ENCODE measurements at regions not wholly inside any gene's neighbourhood (a gene's known extent, or its start where the extent isn't known, plus 50 kb on each side); places are given as distances from the start of the nearest gene placed in this dataset.

- Histone ChIP-seq H3K27ac (no peak overlapping the region), H3K4me3 (no peak overlapping the region), H3K27me3 (peaks cover 43% of the 10 kb centered on the region), H3K9me3 (no peaks in the 10 kb centered on the region), H3K4me1 (no peaks in the 10 kb centered on the region), H3K36me3 (no peaks in the 10 kb centered on the region)
- no peak for TF ChIP-seq CTCF (IDR thresholded peaks at IDR 0.05)
- no peak for TF ChIP-seq POLR2AphosphoS5 (IDR thresholded peaks at IDR 0.05)
- TF ChIP-seq POLR2A (IDR thresholded peaks at IDR 0.05): no peak
- no peak for TF ChIP-seq EP300 (IDR thresholded peaks at IDR 0.05)
- WGBS, 2 donors (ENCODE audit: low coverage in 1 of 2): 73 to 96% methylated on average over 3 of the region's 4 CpGs
- no peak for ATAC-seq
Measured at GRCh38 chr2:16019617-16020351, 79.4 kb downstream of the MYCN start.

GRCh38 chr2:16019060-16019480, 78.7 kb downstream of the MYCN start:
- H3K27ac ChIP-seq: no peak overlapping the region
- H3K36me3 ChIP-seq: no peaks in the 10 kb centered on the region
- peaks cover 0 to 4% (median 0%) of the 10 kb centered on the region in 3 donors for H3K4me1 ChIP-seq
- H3K4me3 ChIP-seq: no peak overlapping the region
- H3K27me3 ChIP-seq: peaks cover 50% of the 10 kb centered on the region
- 59 to 76% methylated on average over 3 to 6 of the region's 6 CpGs for WGBS, 2 donors (ENCODE audit: low coverage in 1 of 2)
- TF ChIP-seq POLR2AphosphoS5 (IDR thresholded peaks at IDR 0.05): no peak
- no peak for TF ChIP-seq EP300 (IDR thresholded peaks at IDR 0.05)
- no peak for TF ChIP-seq POLR2A (IDR thresholded peaks at IDR 0.05)
- no peak for TF ChIP-seq CTCF (IDR thresholded peaks at IDR 0.05)
- no peak for ATAC-seq
- H3K9me3 ChIP-seq: no peaks in the 10 kb centered on the region

- ATAC-seq: no peak
- H3K36me3 ChIP-seq: no peaks in the 10 kb centered on the region
- 70 to 100% methylated on average over 3 to 6 of the region's 13 CpGs for WGBS, 2 donors (ENCODE audit: low coverage in 1 of 2)
- peaks cover 56% of the 10 kb centered on the region for H3K27me3 ChIP-seq
- no peak overlapping the region for H3K4me3 ChIP-seq
- no peaks in the 10 kb centered on the region for H3K9me3 ChIP-seq
- TF ChIP-seq POLR2AphosphoS5 (IDR thresholded peaks at IDR 0.05) (no peak), CTCF (IDR thresholded peaks at IDR 0.05) (no peak), POLR2A (IDR thresholded peaks at IDR 0.05) (no peak)
- H3K4me1 ChIP-seq: peaks cover 0 to 10% (median 2%) of the 10 kb centered on the region in 3 donors
- no peak overlapping the region for H3K27ac ChIP-seq
Measured at GRCh38 chr2:16018277-16019059, 78.1 kb downstream of the MYCN start.

- peaks cover 74% of the 10 kb centered on the region for H3K27me3 ChIP-seq
- no peaks in the 10 kb centered on the region for H3K9me3 ChIP-seq
- H3K36me3 ChIP-seq: no peaks in the 10 kb centered on the region
- no peak overlapping the region for H3K4me3 ChIP-seq
- no peak for TF ChIP-seq POLR2A (IDR thresholded peaks at IDR 0.05)
- TF ChIP-seq POLR2AphosphoS5 (IDR thresholded peaks at IDR 0.05): no peak
- no peak for TF ChIP-seq CTCF (IDR thresholded peaks at IDR 0.05)
- TF ChIP-seq EP300 (IDR thresholded peaks at IDR 0.05): no peak
- H3K27ac ChIP-seq: no peak overlapping the region
- 89% methylated on average over 1 of the region's 1 CpG; no CpG with 5 or more reads in 1 of the 2 donors for WGBS, 2 donors (ENCODE audit: low coverage in 1 of 2)
- ATAC-seq: no peak
- H3K4me1 ChIP-seq: peaks cover 0 to 15% (median 2%) of the 10 kb centered on the region in 3 donors
Measured at GRCh38 chr2:16016282-16016681, 75.9 kb downstream of the MYCN start.

All from gastroesophageal sphincter (tissue), 4 donors.